GM18505 (cell line): ENCODE measurements at regions not wholly inside any gene's neighbourhood (a gene's known extent, or its start where the extent isn't known, plus 50 kb on each side); places are given as distances from the start of the nearest gene placed in this dataset.
"Not testable (repeated sequence)": the region's sequence is repeated elsewhere in the genome, so short reads cannot be mapped to it uniquely, and the experiment has no call there.

Source experiments
- ATAC-seq: cut with Tn5 transposase; IDR thresholded peaks from one replicate; pipeline ENCODE4 v1.9.1; 2021; ENCODE audit not compliant: unreplicated experiment
- POLR2A ChIP-seq: IDR thresholded peaks from 4 replicates; pipeline ENCODE4 v1.6.1; 2011; ENCODE audit warnings: borderline replicate concordance; ENCODE audit not compliant: insufficient read depth, insufficient read length; ENCODE audit errors: extremely low read depth

GRCh38 chr1:214123061-214123784, 135.4 kb downstream of the PROX1 start:
- ATAC-seq: peak; percentile 62
- TF ChIP-seq POLR2A: no peak

GRCh38 chr1:214124281-214124805, 136.6 kb downstream of the PROX1 start:
- ATAC-seq: no peak
- TF ChIP-seq POLR2A: no peak

DNA sequence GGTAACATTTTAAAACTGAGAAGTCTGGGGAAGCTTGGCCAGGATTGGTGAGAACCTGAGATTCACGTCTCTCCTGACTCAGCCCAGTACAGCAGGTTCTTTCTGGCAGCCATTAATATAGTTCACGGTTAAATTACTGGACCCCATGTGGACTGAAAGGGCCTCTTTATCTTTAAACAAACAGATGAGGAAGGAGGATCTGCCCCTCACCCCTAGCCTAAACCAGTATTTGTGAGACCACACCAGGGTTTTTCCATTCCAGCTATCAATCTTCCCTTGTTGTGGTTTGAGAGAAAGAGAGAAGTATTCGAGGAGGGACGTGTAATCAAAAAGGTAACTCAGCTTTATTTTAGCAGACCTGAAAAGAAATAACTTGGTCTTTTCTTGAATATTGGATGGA, 137.1 kb downstream of the PROX1 start:
- TF ChIP-seq POLR2A: no peak
- ATAC-seq: no peak

DNA sequence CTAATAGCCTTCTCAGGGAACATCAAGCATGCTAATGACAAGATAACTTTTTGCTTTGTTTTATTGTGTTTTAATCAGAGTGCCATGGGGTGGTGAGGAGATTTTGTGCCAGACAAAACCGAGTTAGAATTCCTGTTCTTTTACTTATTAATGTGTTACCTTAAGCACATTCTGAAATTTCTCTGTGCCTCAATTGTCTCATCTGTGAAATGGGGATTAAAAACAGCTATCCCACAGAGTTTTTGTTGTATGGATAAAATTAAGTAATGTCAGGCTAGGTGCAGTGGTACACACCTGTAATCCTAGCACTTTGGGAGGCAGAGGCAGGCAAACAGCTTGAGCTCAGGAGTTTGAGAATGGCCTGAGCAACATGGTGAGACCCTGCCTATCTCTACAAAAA, 138.0 kb downstream of the PROX1 start:
- no peak for ATAC-seq

GRCh38 chr1:214126697-214127146, 138.9 kb downstream of the PROX1 start:
- TF ChIP-seq POLR2A: no peak
- no peak for ATAC-seq

More for the DNA sequence above, 138.0 kb downstream of the PROX1 start:
- TF ChIP-seq POLR2A: no peak

GRCh38 chr1:214127705-214128104, 139.9 kb downstream of the PROX1 start:
- no peak for ATAC-seq
- no peak for TF ChIP-seq POLR2A

GRCh38 chr1:214135886-214136285, 145.1 kb upstream of the SMYD2 start:
- no peak for TF ChIP-seq POLR2A
- ATAC-seq: no peak

DNA sequence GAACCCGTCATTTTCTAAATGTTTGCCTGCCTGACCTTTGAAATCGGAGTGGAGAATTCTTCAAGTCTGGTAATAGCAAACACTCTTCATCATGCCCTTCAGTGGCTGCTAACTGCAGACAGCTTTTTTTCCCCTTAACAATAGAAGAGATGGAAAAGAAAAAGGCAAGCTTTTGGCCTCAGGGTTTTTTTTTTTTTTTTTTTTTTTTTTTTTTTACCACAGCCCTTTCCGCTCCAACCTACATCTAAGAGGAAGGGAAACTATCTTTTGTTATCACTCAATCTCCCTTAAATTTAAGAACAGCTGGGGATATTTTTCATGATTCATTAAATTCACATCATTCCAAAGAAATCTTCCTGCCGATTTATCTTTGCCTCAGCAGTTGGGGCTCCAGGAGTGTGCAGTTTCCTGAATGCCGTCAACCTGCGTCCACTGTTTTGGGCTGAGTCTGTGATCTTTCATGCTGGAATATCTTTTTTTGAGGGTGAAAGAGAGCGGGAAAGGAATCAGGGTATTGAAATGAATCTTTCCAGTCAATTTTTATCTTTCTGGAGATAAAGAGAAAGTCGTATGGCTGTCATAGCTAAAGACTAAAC, 144.5 kb upstream of the SMYD2 start:
- no peak for ATAC-seq
- no peak for TF ChIP-seq POLR2A

DNA sequence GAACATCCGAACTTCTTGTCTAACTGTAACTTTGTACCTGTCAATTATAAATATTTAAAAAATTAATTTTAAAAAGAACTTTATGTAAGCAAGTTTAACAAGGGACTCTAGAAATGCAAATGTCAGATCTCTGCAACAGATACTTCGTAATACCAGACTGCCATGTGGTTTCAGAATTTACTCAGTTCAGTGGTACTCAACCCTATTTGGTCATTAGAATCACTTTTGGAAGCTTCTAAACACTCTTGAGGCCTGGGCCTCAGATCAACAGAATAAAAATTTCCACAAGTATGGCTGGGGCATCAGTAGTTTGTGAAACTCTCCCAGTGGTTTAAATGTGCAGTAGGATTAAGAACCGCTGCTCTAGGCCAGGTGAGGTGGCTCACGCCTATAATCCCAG, 139.5 kb upstream of the SMYD2 start:
- TF ChIP-seq POLR2A: no peak
- ATAC-seq: no peak

DNA sequence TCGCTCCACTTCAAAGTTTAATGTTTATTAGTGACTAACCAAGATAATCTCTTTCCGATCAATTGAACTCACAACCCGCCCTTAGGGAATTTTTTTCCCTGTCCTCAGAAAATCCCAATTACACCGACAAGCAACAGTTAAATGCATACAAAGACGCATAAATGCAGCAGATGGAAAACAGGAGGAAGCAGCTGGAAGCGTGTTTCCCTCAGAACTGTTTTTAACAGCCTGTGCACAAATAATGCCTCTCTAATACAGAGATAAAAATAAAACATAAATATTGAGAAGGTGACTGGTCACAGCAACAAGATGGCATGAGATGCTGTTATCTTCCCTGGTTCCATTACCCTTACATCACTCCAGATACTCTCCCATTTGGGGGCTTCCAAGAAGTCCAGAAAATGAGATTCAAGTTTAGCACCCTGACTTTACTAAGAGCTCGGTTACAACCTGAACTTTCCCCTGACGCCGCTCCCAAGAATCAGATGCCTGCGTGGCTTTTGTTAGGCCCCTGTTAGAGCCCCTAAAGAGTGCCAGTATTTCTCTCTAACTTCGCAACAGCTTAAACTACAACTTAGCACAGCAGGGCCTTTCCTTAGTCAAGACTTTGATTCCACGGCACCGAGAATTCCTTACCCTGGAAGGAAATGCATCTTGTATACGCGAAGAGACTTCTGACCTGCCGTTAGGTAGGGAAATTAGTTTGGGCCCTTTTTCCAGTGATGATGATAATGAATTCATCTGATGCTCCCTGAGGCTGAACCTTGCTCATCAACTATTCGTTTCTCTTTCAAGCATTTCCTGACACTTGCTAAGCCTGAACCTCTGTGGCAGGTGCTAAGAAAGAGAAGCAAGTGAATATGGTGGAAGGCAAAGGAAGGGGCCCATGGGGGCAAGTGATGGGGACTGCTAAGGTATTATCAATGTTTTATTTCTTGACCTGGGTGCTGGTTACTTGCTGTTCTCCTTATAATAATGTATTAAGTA, 137.7 kb upstream of the SMYD2 start:
- TF ChIP-seq POLR2A: no peak
- no peak for ATAC-seq

GRCh38 chr1:214144521-214144920, 136.4 kb upstream of the SMYD2 start:
- ATAC-seq: not testable (repeated sequence)

DNA sequence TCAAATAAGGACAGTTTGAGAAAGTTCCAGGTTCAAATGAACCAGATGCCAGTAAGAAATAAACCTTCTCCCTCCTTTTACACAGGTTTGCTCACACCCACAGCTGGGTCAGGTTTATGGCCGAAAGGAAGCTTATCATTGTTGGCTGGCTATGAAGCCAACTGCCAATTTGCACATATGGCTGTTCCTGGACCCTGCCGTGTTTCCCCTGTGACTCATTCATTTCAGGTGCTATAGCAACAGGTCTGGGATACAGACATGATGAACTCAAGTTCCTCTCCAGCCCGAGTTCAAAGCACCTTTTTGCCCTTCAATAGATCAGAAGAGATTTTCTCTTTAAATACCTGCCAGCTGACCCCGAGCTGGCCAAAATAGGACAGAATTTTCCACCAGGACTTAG, 134.4 kb upstream of the SMYD2 start:
- TF ChIP-seq POLR2A: no peak
- ATAC-seq: peak; percentile 59

- no peak for ATAC-seq
- TF ChIP-seq POLR2A: no peak
These were observed 126.2 kb upstream of the SMYD2 start for GRCh38 chr1:214154596-214155292.
